Activated T-cell treated with anti-CD3 and anti-CD28 coated beads, Interleukin-2, amount 50 U/mL, for 48 hours (primary cell): ENCODE measurements at regions not wholly inside any gene's neighbourhood (a gene's known extent, or its start where the extent isn't known, plus 50 kb on each side); places are given as distances from the start of the nearest gene placed in this dataset.
"Not testable (repeated sequence)": the region's sequence is repeated elsewhere in the genome, so short reads cannot be mapped to it uniquely, and the experiment has no call there.

Experiments used
- DNase-seq, 2 experiments: peaks; one replicate each; pipeline ENCODE4 v3.0.0-alpha.2; 2020

DNA sequence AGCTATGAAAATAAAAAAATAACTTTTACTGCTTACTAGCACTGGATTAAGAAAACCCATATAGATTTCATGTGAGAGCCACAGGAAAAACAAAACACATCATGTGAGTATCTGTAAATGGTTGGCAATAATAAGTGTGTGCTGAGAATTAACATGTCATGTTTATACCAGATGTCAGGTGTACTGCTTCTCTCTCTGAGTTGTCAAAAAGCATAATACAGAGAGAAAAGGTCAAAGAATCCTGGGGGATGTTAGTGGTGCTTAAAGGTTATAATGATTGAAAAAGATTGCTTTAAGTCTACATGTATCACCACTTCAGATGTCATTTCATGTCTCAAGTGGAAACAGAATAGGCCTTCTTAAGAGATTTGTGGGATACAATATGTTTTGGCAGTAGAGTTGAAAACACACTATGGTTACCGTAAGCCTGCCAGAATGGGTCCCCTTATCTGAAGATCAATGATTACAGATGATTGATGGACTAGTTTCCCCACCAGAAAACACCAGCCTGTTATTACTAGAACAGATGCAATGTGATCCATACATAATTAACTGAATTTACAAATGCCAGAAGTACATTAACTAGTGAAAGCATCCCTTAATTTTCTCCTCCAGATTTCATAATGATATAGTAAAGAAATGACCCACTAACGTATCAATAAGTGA is 204.1 kb downstream of the CNTN3 start:
- no peak for DNase-seq

DNA sequence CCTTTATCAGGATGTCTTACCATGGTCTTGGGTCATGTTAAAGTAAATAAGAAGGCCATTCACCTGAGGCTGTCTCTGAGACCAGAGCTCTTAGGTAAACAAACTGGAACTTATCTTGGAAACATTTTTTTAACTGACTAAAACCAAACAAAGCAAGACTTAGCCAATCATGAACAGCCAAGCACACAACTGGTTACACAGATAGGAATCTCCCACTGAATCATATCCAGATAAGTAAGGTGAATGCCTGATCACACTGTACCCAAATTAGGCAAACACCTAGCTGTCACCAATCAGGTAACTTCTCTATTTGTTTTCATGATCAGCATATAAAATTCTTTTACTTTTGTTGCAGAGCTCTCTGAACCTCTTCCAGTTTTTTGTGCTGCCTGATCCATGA is 205.4 kb downstream of the CNTN3 start:
- no peak for DNase-seq

DNA sequence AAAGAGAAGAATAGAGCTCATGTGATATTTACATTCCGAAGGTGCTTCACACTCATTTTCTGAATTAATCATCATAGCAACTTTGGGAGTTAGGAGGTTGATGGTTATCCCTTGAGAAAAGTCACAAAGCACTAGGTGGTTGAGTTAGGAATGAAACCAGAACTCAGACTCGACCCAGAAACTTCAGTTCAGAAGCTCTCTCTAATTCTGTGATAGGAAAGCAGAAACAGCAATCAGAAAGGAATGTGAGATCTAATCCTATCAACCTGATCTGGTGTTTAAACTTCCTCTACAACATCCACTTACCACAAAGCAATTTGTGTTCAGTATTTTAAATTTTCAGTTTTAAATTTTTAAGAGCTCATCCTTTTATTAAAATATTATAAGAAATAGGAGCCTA is 211.2 kb downstream of the CNTN3 start:
- no peak for DNase-seq

DNA sequence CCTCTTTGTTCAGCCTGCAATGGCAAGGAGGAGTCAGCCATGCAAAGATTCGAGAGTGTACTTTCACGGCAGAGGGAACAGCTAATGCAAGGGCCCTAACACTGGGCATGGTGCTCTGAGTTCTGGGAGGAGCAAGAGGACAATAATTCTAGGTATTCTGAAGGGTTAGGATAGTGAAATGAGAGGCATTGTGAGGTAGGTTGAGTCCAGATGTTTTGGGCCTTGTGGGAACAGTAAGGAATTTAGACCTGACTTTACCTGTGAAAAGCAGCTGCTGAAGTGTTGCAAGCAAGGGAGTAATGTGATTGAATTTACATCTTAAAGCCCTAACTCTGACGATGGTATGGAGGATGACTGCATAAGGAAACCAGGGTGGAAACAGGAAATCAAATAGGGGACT is 211.6 kb downstream of the CNTN3 start:
- DNase-seq: no peak

DNA sequence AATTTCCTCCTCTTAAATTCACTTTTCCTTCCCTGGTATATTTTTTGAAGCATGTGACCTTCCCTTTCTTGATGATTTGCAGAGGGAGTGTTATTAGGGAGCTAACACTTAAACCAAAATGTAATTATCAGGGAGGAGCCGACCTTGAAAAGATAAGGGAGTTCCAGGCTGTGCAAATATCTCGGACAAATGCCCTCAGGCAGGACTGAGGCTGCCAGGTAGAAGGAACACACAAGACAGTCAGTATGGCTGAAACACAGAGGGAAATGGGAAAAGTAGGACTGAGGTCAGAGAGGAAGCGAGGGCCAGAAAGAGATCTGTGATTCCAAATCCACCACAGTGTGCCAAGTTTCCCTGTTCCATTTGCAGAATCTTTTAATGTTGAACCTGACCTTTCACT is 221.0 kb downstream of the CNTN3 start:
- DNase-seq: no peak

DNA sequence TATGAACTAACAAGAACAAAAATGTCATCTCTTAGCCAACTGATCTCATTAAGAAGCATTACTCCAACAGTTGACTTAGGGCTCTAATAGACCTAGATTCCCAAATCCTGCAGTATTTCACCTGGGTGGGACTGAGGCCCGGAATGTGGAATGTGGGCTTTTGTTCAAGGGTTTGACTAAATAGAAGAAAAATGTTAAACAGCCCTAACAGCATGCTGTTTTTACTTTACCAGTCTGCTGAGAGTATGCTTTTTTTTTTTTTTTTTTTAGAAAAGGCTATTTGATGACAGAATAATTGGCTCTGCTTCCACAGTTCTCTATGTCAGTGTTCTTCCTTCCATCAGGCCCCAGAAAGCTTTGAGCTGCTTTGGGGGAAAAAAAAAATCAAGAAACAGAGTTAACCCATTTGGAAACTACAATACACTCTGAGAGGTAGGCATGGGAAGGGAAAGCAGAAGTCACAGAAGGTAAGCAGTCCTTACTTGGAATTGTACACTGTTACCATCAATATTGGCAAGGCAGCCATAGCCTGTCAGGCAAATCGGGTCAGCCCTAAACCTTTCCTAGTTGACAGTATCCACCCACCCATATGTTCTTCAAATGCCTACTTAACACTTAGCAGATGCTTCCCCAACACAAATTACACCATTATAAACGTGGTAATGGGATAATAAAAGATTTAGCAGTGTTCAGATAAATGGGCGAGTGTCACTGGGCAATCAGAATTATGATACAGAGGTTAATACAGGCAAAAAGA is 224.2 kb downstream of the CNTN3 start:
- no peak for DNase-seq

DNA sequence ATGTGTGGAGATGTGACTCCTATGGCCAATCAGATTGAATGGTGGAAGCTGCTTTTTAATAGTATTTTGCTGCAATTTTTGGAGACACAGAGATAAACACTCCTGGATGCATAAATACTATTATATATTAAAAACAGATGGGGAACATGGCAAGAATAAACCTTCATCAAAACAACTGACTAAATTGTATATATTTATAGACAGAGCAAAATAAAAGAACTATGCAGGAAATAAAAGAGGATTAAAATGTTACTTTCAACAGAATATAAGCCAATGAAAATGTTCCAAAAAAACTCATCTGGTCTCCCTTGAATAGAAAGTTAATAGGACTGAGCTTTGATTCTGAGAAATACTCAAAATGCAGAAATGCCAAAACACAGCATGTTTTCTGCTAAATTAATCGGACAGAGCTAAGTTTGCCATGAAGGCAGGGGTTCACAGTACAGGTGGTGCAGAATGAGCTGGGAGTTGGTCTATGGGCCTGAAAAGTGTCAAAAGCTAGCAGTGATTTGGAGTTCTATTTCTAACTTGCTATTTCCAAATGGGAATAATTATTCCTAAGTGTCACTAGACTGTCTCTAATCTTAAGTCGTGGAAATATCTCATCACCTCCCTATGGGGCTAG is 227.2 kb downstream of the CNTN3 start:
- no peak for DNase-seq

DNA sequence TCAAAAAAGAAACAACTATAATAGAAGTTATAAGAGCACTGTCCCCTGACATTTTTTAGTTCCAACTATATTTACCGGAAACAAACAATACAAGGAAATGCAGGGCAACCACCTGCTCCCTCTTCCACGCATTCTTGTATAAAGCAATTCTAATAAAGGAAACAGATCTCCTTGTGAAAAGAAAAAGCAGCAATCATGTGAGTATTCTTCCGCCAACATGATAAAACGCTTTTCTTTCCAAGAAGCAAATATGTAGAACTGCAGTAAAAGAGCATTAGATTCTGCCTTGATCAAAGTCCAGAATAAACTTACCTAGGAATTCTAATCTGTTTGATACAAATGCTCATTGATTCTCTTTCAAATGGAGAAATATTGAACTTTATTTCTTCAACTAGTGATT is 230.3 kb downstream of the CNTN3 start:
- DNase-seq: no peak

DNA sequence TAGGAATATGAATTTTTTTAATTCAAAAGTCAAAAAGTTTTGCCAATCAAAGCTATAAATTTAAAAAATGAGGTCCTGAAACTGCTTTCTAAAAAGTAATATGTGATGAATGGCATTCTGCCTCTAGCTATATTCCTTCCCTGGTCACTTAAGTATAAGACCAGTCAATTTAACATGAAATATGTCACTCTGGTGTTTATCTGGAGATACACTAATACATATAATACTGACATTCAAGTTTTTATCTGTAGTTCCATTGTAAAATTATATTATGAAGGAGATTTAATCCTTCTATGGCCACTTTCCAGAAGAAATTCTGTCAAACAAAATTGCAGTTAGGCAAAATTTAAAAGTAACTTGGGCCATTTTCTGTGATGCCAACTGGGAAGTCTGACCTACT is 236.8 kb downstream of the CNTN3 start:
- no peak for DNase-seq

DNA sequence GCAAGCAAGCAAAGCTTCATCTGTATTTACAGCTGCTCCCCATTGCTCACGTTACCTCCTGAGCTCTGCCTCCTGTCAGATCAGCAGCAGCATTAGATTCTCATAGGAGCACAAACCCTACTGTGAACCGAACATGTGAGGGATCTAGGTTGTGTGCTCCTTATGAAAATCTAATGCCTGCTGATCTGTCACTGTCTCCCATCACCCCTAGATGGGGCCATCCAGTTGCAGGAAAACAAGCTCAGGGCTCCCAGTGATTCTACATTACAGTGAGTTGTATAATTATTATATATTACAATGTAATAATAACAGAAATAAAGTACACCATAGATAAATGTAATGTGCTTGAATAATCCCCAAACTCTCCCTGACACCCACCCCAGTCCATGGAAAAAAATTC is 238.1 kb downstream of the CNTN3 start:
- not testable (repeated sequence) for DNase-seq

DNA sequence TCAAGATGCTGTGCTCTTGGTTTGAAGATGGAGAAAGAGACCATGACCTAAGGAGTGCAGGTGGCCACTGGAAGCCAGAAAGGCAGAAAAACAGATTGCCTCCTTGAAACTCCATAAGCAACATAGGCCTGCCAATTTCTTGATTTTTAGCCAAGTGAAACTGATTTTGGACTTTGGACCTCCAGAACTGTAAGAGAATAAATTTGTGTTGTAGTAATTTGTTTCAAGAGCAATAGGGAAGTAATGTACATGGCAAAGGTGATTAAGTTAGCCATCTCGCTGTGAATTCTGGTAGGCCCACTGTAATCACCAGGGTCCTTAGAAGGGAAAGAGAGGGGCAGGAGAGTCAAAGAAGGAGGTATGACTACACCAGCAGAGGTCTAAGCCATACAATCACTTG is 238.8 kb downstream of the CNTN3 start:
- DNase-seq: no peak

DNA sequence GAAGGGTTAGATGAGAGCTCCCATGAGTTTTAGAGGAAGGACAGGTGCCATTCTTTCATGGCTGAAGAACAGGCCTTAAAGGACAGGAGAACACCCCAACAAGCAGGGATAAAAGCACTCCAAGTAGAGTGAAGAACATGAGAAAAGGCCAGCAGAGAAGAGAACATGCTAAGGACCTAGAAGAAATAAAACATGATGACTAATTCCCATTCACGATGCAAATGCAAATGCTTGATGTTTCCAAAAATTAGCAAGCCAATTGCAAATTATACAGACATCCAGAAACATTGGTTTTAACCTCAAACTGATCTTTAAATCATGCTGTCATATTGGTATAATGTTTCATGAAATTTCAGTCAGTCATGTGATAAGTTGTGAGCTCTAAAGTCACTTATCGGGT is 241.7 kb downstream of the CNTN3 start:
- DNase-seq: no peak

DNA sequence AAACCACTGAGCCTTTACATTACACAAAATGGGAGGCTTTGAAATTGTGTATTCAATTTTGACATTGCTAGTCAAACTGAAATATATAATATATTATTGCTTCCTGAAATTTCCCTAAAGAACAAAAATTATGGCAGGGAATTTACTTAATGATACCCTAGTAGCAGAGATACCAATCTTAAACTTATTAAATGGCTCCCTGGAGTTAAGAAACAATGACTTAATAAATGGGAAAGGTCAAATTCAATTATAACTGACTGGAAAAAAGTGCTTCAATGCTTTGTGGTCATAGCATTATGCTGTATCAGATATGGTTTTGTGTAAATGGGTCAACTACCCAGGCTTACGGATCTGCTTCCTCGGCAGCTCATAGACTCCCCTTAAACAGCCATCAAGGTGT is 244.1 kb downstream of the CNTN3 start:
- no peak for DNase-seq

DNA sequence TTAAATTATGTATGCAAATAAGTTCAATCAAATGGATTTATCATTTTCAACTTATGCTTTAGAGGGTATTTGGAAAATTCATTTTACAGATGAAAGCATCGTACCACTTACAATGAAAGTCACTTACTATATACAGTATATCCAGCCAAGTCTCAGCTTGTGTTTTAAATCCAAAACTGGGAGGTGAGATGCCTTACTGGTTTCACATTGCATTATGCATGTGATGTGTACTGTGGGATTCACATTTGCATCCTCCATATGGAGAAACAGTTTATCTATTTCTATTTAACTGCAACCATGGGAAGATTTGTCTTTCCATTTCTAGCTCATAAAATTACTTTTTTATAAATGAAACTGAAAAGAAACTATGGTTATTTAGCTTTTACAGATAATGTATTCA is 248.1 kb downstream of the CNTN3 start:
- DNase-seq: no peak

DNA sequence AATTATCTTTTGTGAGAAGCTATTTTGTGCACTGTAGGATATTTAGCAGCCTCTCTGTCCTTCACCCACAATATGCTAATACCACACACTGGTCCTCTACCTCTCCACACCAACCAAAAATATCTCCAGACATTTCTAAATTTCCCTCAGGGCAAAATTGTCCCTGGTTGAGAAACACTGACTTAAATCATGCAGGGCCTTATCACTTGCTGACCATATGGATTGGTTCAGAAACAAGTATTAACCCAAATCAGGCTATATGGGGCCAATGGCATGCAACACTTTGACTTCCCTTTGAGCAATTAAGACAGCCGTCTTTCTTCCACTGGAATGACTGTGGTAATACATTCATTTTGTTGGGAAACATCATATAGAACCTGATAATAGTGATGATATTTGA is 251.1 kb downstream of the CNTN3 start:
- DNase-seq: no peak

DNA sequence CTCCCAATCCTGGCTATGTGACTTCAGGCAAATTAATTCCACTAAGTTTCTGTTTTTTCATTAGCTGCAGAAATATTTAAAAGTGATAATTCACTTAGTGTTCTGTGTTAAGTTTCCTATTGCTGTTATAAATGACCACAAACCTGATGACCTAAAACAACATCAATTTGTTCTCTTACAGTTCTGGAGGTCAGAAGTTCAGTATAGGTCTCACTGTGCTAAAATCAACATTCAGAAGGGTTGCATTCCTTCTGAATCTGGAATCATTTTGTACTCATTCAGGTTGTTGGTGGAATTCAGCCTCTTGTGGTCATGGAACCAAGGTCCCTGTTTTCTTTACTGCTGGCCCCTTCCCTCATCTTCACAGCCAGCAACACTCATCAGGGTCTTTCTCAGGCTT is 254.1 kb downstream of the CNTN3 start:
- no peak for DNase-seq

DNA sequence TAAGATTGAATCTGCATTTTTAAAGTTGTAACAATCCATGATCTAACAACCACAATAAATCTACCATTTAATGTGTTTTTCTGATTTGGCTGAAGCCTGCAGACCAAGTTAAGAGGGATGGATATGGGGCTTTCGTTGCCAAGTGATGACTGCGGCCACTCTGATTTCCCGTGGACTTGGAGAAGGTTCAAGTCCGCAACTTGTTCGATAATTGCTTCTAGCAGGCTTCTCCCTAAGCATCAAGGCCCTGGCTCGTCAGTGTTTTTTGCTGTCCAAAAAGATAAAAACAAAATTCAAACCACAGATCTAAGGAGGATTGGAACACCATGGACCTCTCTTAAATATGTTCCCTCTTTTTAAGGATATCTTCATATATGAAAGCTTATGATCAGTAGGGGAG is 256.6 kb downstream of the CNTN3 start:
- DNase-seq: no peak

DNA sequence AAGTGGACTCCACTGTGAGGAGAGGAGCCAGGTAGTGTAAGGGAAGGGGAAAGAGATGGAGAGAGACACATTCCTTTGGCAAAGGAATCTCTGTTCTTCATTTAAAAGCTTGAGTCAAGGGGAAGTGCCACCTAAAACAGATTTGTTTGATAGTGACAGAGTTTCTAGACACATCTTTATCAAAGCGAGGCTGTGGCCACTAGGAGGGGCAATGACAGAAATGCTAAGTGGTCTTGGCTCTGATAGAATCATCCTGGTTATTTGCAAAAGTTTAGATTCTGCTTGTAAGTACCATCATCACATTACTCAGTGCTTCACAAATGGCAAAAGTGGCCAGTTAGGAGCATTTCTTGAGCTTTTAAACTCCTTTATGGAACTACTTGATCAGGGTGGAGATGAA is 261.4 kb downstream of the CNTN3 start:
- no peak for DNase-seq

DNA sequence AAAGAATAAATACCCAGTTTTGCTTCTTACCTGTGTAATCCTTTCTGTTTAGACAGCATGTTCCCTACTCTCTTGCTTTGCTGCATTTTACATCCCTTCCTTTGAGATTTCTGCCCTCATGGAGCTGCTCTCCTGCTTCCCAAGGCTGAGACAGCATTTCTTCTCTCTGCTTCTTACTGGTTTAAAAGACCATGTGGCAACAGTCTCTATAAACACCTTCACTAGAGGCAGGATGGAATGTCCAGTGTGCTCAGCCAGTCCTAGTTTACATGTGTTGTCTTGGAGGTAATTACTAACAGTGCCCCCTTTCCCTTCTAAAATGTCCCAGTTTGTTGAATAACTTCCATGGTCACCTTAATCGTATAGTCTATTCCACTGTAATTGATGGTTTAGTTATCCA is 262.3 kb downstream of the CNTN3 start:
- no peak for DNase-seq

DNA sequence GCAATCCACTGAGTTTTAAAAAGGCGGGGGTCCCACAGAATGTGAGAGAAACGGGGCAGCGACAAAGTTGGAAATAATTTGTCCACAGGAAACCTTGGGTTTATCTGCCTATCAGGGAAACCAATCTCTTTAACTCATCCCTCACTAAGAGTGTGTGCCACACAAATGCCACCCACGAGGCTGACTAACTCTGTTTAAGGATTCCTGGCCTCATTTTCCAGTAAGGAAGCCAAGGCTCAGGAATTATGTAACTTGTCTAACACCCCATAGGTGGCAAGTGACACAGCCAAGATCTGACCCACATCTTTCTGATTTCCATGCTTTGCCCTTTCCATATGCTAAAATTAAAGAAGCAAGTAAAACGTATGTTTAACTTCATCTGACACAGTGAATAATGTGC is 263.2 kb downstream of the CNTN3 start:
- DNase-seq: no peak

DNA sequence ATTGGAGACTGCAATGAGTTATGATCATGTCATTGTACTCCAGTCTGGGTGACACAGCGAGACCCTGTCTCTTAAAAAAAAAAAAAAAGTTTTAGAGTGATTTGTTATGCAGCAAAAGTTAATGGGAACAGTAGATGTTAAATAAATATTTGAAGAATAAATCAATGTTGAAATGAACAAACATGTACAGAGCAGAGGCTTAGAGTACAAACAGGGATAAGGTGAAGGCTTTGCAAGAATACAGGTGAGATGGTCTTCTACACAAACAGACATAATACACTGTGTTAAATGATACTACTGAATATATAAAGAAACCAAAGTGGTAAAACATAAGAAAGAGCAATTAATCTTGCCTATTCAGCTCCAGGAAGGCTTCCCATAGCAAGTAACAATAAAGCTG is 265.4 kb downstream of the CNTN3 start:
- no peak for DNase-seq

DNA sequence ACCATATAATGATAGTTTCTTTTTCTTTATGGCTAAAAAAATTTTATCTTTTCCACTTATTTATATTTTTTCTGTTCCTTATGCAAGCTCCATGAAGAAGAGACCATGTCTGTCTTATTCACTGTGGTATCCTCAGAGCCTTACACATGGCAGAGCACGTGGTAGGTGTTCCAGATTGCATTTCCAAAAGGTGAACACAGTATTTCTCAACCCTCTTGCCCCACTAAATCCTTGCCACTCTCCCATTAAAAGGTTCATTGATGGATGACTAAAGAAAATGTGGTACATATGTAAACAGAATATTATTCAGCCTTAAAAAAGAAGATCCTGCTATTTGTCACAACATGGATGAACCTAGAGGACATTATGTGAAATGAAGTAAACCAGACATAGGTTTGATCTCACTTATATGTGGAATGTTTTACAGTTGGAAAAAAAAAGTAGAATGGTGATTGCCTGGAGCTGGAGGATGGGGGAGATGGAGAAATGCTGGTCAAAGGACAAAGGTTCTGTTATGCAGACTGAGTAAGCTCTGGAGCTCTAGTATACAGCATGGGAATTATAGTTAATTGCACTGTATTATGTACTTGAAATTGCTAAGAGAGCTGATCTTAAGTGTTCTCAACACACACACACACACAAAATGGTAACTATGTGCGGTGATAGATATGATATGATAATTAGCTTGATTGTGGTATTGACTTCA is 266.7 kb downstream of the CNTN3 start:
- DNase-seq: no peak

DNA sequence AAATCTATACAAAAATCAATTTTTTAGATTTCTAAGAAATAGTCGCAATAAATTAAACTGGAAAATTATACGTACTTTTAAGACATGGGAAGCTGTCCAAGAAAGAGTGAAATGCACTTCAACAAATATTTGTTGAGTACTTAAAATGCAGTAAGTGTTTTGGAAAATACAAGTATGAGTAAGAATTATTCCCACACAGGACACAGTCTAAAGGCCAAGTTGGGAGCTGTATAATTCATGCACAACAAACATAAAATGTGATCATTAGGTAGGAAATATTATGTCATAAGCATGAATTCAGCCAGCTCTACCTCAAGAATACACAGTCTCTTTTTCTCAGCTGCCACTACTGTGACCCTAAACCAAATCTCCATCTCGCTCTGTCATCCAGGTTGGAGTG is 267.6 kb downstream of the CNTN3 start:
- DNase-seq: no peak

DNA sequence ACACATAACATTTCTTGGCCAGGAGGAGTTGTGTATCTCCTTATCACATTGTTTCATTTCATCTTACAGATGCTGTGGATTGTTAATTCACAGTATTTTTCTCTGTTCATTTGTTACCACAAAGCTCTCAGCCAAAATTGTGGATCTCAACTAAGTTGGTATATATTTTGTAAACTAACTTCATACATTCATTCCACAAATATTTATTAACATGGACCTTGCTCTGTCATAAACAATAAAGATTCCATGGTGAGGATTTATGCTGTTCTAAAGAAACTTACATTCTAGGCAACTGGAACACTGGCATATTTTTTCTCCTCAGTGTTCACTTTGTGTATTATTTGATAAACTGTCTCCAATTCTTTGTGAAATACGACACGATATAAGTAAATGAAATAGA is 268.8 kb downstream of the CNTN3 start:
- no peak for DNase-seq
